Heart left ventricle (tissue), 16 donors: ENCODE measurements at regions not wholly inside any gene's neighbourhood (a gene's known extent, or its start where the extent isn't known, plus 50 kb on each side); places are given as distances from the start of the nearest gene placed in this dataset.

ENCODE experiments used
- ATAC-seq, 4 donors: fragments of 200-7000 bp; cut with Tn5 transposase; one replicate each; pipeline ENCODE4 v1.9.1; 2020 to 2022; ENCODE audit warnings: moderate library complexity in 4 of 4, mild to moderate bottlenecking in 3 of 4, moderate number of reproducible peaks in 1 of 4
- DNase-seq, 5 donors: peaks; one replicate each; pipeline ENCODE4 v3.0.0-alpha.2; 2020
- H3K27ac ChIP-seq, 12 donors: fragments of 200-600 bp; sonication (generic) in 4 of 12; one replicate each; pipeline versions ENCODE4 v1.5.0 to v1.8.0; 2016 to 2022; ENCODE audit warnings: mild to moderate bottlenecking in 2 of 12
- H3K27me3 ChIP-seq, 9 donors: fragments of 200-600 bp; sonication (generic) in 2 of 9; one replicate each; pipeline versions ENCODE4 v1.5.1 to v1.8.0; 2016 to 2022; ENCODE audit warnings: mild to moderate bottlenecking in 3 of 9
- H3K36me3 ChIP-seq, 9 donors: fragments of 200-600 bp; sonication (generic) in 2 of 9; one replicate each; pipeline versions ENCODE4 v1.5.0 to v1.8.0; 2018 to 2022; ENCODE audit warnings: mild to moderate bottlenecking in 2 of 9
- H3K4me1 ChIP-seq, 12 donors: fragments of 200-600 bp; sonication (generic) in 4 of 12; one replicate each; pipeline versions ENCODE4 v1.5.0 to v1.8.0; 2016 to 2022; ENCODE audit warnings: mild to moderate bottlenecking in 3 of 12
- H3K4me3 ChIP-seq, 12 donors: fragments of 200-600 bp; sonication (generic) in 4 of 12; one replicate each; pipeline versions ENCODE4 v1.5.0 to v1.8.0; 2017 to 2022; ENCODE audit warnings: mild to moderate bottlenecking in 9 of 12, moderate library complexity in 4 of 12
- H3K9me3 ChIP-seq, 12 donors: fragments of 200-600 bp; sonication (generic) in 4 of 12; one replicate each; pipeline versions ENCODE4 v1.5.0 to v1.8.0; 2016 to 2022; ENCODE audit warnings: mild to moderate bottlenecking in 1 of 12
- CTCF ChIP-seq, 12 donors: fragments of 200-600 bp; sonication (generic) in 4 of 12; IDR thresholded peaks; one replicate each; pipeline versions ENCODE4 v1.5.0 to v1.8.0; 2018 to 2022; ENCODE audit warnings: antibody characterized with exemption in 12 of 12, mild to moderate bottlenecking in 5 of 12
- POLR2A ChIP-seq, 2 donors: fragments of 450-650 bp; IDR thresholded peaks; one replicate each; pipeline ENCODE4 v1.6.1; 2017; ENCODE audit warnings: antibody characterized with exemption in 2 of 2, mild to moderate bottlenecking in 2 of 2, moderate library complexity in 2 of 2
- WGBS, 4 donors: extraction: QIAGEN DNeasy Blood & Tissue Kit in 2 of 4; methylation state at CpG; one replicate each; pipeline versions ENCODE4 v1.1.5 to v1.1.7; 2013 to 2018; 5-methylcytosine and 5-hydroxymethylcytosine counted together
- intact Hi-C, 10 donors: fragments of 100-400 bp; cut with DNase I; formaldehyde crosslinking; loops; one replicate each; pipeline versions ENCODE4 v1.11.1 to v1.14.2; 2022
- donor health status: ischemic (EF 13 %, LVEDD 7.1; RV severe dilation, severe dysfunction).
- donor health status: healthy with polysubstance abuse.
- donor health status: DM: no; HTN: yes; CAD: no.
- donor health status: DM: no; HTN: no; CAD: no.
- donor health status: ischemic (EF 25% LVEDD 6.9; RV normal size, moderate dysfunction).
- donor health status: ischemic (EF 25% LVEDD 5.7; RV mildly dilated, moderate dysfunction).
- donor health status: healthy.
- donor health status: DM: yes; HTN: yes; CAD: no.
- donor health status: ischemic (EF 35%, LVEDD 5.7; RV mildly dilated, moderate dysfunction).
- donor health status: nonischemic (EF 11% LVEDD 7.7; RV severe dilation, severe dysfunction).
- donor health status: DM: yes; HTN: yes; CAD: no.
- donor health status: PGD.
- donor health status: ischemic (EF 29% LVEDD 5.4; RV normal size, mild dysfunction).
- donor health status: nonischemic (EF 23%, LVEDD 6.1; RV moderate dilation, normal function).

- no peaks in the 10 kb centered on the region for H3K9me3 ChIP-seq
- intact Hi-C loops = no loop called here
- TF ChIP-seq CTCF (IDR thresholded peaks at IDR 0.05) (no peak), POLR2A (IDR thresholded peaks at IDR 0.05) (no peak)
- no peak overlapping the region for H3K4me3 ChIP-seq
- ATAC-seq = no peak
- H3K36me3 ChIP-seq = no peaks in the 10 kb centered on the region
- H3K27me3 ChIP-seq = peaks cover 0 to 44% (median 6%) of the 10 kb centered on the region in 9 donors
- 17 to 25% (median 19%) methylated on average over 9 of the region's 9 CpGs for WGBS, 4 donors
- H3K27ac ChIP-seq = no peak overlapping the region
- no peak for DNase-seq
- peaks cover 0 to 19% (median 0%) of the 10 kb centered on the region in 12 donors for H3K4me1 ChIP-seq
Observed at GRCh38 chr5:17401470-17402288, 96.4 kb upstream of the TAF11L2 start.

GRCh38 chr5:17402289-17403121 lies 95.5 kb upstream of the TAF11L2 start:
- no peak for TF ChIP-seq POLR2A (IDR thresholded peaks at IDR 0.05)
- TF ChIP-seq CTCF (IDR thresholded peaks at IDR 0.05) = no peak
- peaks cover 0 to 19% (median 0%) of the 10 kb centered on the region in 12 donors for H3K4me1 ChIP-seq
- intact Hi-C loops = no loop called here
- peaks cover 0 to 43% (median 6%) of the 10 kb centered on the region in 9 donors for H3K27me3 ChIP-seq
- H3K9me3 ChIP-seq = no peaks in the 10 kb centered on the region
- DNase-seq (no peak), ATAC-seq (no peak)
- no peak overlapping the region for H3K4me3 ChIP-seq
- no peak overlapping the region for H3K27ac ChIP-seq
- H3K36me3 ChIP-seq = no peaks in the 10 kb centered on the region
- 9 to 16% (median 13%) methylated on average over 10 of the region's 10 CpGs for WGBS, 4 donors

- no peak overlapping the region for H3K4me3 ChIP-seq
- DNase-seq = no peak
- no peak overlapping the region for H3K27ac ChIP-seq
- WGBS, 4 donors = 58 to 66% (median 60%) methylated on average over 10 of the region's 10 CpGs
- intact Hi-C loops = no loop called here
- H3K9me3 ChIP-seq = no peaks in the 10 kb centered on the region
- TF ChIP-seq CTCF (IDR thresholded peaks at IDR 0.05) (no peak), POLR2A (IDR thresholded peaks at IDR 0.05) (no peak)
- no peak for ATAC-seq
- H3K27me3 ChIP-seq = peaks cover 0 to 43% (median 6%) of the 10 kb centered on the region in 9 donors
- H3K36me3 ChIP-seq = no peaks in the 10 kb centered on the region
- peaks cover 0 to 10% (median 0%) of the 10 kb centered on the region in 12 donors for H3K4me1 ChIP-seq
Observed at GRCh38 chr5:17403695-17404490, 94.1 kb upstream of the TAF11L2 start.
